ENCODE measurements at regions not wholly inside any gene's neighbourhood (a gene's known extent, or its start where the extent isn't known, plus 50 kb on each side); places are given as distances from the start of the nearest gene placed in this dataset.

DNA sequence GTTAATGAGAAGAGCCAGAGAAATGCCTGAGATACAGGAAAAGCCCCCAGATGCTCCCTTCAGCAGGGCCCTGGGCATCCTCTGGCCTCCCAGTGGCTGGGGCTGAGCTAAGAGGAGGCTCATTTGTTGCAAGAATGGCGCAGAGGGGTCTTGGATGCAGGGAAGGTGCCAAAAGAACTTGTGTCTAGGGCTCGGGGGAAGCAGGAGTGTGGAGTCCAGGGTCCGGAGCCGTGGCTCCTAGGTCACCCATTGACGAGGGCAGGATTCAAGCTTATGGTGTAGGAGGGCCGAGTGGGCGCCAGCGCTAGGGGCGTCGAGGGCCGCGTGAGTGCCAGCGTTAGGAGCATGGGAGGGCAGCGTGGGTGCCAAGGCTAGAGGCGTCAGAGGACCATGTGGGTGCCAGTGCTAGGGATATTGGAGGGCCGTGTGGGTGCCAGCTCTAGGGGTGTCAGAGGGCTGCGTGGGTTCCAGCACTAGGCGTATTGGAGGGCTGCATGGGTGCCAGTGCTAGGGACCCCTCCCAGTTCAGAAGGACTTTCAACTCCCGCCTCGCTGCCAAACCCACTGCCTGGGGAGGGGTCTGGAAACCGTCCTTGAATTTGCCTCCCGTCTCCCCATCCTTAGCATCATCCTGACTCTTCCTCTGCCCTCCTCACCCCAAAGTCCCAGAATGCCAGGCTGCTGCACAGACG, 250.5 kb upstream of the AFDN start:
- no peak for TF ChIP-seq POLR2AphosphoS5 (IDR thresholded peaks at IDR 0.05)
- no peak for TF ChIP-seq EP300 (IDR thresholded peaks at IDR 0.05)
